Stimulated activated CD8-positive, alpha-beta memory T cell treated with anti-CD3 and anti-CD28 coated beads, Interleukin-7, amount 100 ng/mL, for 1 hour (primary cell): ENCODE measurements at regions not wholly inside any gene's neighbourhood (a gene's known extent, or its start where the extent isn't known, plus 50 kb on each side); places are given as distances from the start of the nearest gene placed in this dataset.
A peak's percentile ranks its signal among the peaks of the same experiment; 100 is the strongest.

Experiments
- DNase-seq, 2 donors: peaks; one replicate each; pipeline ENCODE4 v3.0.0-alpha.2; 2020; ENCODE audit warnings: low read depth in 2 of 2

DNA sequence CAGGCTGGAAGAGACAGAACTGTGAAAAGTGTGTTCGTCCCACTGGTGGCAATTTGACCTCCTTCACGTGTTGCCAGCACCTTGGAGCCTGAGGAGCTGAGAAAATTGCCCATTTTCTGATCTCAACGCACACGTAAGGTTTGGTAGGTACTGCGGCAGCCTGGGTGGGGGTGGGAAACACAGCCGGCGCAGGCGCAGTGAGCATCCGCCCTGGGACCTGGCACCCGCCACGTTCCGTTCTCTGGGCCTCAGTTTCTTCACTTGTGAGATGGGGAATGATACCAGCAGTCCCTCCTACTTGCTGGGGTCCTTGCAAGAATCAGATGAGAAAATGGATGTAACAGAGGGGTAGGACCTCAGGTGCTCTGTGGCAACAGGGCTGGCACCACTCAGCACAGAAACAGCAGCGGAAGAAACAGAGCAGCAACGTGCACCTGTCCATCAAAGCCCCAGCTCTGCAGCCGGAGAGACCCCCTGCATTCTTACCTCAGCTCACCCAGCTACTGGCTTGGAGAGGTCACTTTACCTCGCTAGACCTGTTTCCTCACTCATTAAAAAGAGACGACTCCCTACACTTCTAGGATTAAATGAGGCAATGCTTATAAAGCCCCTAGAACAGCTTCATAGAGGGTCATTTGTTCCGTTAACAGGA lies 458.0 kb upstream of the ID2 start:
- no peak for DNase-seq

DNA sequence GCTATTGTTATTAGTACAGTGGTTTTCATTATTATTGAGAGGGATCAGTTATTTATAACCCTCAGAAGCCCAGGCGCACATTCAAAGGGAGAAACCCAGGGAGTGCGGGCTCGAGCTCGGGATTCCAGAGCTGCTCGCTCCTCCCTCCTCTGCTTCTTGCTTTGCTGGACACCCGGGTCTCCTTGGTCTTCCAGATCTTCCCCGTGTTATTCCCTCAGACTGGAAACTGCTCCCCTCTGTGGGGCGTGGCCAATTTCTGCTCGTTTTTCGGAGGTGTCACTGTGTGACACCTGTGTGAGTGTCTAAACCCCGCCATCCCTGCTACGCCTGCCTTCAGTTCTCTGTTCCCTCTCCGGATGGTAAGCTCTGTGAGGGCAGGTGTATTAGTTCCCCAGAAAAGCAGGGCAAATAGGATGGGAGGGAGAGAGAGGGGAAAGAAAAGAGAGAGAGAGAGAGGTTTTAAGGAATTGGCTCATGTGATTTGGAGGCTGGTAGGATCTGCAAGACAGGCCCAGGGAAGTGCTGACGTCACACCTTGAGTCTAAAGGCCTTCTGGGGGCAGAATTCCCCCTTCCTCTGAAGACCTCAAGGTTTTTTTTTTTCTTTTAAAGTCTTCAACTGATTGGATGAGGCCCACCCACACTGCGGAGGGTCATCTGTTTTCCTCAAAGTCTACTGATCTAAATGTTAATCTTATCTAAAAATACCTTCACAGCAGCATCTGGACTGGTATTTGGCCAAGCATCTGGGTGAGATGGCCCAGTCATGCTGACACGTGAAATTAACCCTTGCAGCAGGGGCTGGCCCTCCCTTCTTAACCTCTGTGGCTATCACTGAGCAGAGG lies 457.3 kb upstream of the ID2 start:
- no peak for DNase-seq

DNA sequence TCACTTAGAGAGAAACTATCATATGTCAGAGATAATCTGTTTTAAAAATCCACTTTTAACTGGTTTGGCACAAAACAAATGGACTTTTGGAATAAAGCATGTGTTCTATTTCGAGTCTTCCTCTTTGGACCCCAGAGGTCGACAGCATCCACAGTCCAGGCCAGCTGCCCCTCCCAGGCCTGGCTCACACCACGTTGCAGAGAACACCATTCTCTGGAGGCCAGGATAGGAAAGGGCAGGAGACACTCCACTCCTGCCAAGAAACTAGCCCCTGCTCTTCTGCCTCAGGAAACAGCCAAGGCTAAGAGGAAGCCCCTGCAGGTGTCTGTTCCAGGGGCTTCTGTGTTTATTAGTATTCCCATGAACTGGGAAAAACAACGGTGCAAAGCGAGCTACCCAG lies 456.6 kb upstream of the ID2 start:
- DNase-seq = no peak

DNA sequence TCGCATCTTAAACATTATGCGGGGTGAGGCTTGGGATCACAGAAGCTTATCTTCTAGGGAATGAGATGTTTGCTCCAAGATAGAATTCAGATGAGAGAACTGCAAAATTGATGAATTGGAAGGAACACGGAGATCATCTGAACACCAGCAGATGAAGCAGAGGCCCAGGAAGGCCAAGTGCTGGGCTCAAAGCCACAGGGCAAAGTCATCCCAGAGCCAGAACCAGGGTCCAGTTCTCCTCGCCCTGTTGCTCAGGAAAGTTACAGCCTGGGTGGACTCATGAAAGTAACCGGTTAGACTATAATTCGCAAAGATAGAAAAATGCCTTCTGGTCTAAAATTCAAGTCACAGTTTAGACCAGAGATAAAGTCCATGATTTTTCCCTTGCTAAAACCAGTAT lies 456.1 kb upstream of the ID2 start:
- DNase-seq = no peak

DNA sequence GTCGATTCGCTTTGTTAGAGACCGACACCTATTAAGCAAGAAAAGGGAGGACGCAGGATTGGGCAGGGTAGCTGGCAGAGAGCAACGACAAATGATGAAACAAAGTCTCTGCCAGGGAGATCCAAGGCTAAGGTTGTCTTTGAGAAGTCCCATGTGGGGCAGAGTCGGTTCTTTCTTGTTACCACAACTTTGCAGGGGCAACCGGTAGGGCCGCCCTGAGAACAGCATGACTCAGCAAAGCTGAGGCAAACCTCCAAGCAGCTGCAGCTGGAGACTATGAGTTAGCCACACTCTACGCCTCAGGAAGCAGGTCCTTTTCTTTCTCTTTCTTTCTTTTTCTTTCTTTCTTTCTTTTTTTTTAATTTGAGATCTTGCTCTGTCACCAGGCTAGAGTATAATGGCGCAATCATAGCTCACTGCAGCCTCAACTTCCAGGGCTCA lies 452.3 kb upstream of the ID2 start:
- DNase-seq = peak; percentile 18 to 20

DNA sequence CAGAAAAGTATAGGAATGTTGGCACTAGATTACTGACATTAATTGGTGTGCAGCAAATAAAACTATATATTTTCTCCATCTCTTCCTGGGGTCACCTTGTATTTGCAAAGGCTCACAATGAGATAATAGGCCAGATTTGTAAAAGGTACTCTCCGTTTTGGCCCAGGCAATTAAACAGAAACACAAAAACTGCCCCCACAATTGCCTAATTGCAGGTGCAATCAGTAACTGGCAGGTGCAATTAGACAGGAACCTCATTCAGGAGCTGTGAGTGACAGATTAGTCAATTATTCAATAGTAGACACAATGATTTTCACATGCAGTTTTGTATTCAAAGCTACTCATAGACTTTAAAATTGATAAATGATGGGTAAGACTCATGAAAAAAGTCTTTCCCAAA lies 451.4 kb upstream of the ID2 start:
- DNase-seq = no peak

DNA sequence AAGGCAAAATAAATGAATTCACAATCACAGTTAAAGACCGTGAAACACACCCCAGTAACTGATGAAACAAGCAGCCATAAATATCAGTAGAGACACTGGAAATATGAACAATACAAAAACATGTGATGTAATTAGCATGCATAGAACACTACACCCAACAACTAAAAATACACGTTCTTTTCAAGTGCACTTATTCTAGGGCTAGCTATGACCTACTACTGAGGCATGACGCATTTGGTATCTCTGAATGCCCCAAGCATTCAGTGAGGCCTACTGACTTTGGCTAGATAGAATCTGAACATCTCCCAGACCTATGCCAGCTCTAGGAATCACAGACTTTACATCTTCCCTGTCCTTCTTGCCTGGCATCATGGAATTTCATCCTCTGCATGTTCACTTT lies 450.0 kb upstream of the ID2 start:
- no peak for DNase-seq

DNA sequence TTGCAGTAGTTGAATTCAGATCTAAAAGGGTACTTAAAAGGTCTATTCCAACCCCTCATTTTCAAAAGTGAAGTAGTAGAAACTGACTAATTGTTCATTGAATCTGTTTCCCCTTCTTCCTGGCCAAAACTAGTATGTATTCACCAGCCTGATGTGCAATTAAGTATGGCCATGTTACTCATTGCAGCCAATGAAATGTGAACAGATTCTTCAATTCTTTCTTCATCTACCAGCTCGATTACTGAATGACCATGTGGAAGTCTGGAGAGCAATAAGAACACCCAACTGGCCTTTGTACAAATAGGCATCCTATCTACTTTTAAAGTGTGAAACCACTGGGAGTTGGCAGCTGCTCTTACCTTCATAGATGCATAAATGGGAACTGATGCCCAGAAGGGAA lies 449.0 kb upstream of the ID2 start:
- DNase-seq = no peak

DNA sequence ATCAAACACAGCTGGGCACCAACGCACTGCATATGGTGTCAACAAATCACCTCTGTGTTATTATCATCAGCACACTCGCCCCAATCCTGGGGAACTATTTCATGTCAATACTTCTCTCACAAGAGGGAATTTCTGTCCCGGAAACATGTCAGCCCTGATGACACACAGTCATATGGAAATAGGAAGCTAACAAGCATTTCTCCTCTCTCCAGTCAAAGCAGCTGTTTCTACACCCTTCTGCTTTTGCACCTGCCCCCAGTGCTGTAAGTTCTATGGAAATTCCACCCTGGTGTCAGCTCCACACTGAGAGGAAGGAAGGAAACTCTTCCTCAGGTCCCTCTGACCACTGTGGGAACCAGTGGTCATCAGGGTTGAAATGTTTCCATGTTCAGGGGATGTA lies 447.6 kb upstream of the ID2 start:
- DNase-seq = no peak

DNA sequence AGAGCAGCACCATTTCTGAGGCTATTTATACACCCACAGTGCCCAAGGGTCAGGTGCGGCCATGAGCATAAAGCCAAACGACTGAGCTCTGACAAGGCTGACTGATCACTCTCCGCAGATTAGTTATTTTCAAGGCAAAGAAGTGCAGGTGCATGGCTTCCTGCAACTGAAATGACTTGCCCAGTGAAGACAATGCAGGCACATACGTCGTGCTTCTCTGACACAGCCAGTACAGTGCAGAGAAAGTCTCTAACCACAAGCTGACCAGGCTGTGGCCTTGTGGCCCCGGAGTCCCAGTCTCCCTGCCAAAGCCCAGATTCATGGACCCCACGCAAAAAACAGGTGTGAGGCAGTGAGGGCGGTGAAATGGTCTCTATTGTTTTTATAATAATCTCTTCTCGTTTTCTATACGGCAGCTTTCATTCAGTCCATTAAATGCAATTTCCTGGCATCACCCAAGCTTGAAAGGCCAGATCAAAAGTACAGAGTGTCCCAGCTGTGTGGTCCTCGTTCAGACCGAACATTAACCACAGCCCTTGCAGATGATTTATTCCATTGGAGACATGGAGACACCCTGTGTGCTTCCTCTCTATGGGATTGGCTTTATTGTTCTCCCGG lies 447.0 kb upstream of the ID2 start:
- no peak for DNase-seq

DNA sequence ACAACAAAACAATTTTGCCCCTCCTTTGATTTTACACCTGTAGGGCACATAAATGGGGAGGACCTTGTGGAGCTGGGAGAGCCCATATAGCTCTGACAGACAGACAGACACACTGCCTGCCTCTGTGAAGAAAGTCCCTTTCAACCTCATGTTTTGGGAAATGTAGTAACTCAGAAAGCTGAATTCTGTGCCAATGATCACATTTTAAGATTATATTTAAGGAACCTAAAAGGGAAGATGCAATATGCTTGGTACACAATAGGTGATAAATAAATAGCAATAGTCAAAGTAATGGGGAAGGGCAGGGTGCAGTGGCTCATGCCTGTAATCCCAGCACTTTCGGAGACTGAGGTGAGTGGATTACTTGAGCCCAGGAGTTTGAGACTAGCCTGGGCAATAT lies 446.4 kb upstream of the ID2 start:
- DNase-seq = no peak

DNA sequence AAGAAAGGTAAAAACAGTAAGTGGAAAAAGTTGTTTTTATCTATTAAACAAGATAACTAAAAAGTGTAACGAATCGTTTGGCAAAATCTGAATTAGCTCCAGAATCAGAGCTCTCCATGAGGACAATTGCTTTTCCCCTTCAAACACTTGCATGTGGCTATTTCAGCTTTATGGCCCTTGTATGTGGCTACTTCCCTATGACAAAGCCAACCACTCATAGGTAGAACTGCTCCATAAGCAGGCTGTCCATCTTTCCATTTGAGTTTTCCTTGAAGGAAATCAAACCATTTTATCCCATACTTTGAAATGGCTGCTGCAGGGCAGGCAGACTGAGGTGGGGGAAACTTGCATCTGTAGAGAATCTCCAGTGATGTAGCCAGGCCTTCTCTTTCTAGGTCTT lies 445.5 kb upstream of the ID2 start:
- no peak for DNase-seq

DNA sequence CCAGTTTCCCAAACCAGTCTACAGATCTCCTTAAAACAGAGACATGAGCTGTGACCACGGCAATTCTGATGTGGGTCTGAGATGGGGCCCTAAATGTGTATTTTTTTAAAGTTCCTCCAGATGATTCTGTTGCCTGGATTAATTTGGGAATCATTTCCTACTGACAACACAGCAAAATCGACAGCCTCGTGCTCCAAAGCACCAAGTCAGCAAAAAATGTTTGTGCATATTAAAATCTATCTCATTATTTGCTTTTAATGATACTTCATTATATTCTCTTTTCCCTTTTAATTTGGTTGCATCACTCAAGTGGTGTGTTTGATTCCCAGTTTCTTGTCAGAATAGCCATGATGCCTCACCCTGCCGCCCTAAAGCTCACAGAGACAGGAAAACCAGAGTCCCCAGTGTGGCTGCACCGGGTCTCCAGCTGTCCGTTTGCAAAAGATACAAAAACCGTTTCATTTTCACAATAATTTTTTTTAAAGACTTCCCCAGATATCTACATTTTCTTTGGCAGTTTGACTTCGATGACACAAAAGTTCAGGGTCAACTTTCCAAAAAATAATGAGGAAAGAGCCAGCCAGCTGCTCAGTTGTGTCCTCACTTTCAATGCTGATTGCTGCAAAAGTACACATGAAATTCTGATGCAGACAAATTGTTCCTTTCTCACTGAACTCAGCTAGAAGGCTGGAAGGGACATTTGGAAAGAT lies 443.2 kb upstream of the ID2 start:
- no peak for DNase-seq

DNA sequence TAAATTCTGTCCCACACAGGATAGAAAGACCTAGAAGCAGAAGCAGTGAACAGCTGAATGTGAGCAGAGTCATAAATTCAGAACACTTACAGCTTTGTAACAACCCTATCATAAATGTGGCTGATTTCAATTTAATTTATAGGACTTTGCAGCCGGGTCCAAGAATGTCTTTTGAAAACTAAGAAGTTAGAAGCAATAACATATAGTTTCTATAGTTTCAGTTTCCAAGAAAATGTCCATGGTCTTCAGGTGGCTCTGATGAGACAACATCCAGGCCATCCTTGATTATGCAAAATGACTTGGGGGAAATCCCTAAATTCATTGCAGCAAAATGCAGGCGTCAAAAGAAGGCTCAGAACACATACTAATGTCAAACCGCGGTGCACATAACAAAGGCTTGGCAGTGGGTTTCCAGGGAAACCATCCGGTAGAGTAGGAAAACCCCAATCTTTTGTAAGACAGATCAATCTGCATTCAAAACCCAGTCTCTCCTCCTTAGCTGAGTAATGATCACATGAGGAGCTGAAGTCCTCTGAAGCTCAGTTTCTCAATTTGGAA lies 442.2 kb upstream of the ID2 start:
- no peak for DNase-seq

DNA sequence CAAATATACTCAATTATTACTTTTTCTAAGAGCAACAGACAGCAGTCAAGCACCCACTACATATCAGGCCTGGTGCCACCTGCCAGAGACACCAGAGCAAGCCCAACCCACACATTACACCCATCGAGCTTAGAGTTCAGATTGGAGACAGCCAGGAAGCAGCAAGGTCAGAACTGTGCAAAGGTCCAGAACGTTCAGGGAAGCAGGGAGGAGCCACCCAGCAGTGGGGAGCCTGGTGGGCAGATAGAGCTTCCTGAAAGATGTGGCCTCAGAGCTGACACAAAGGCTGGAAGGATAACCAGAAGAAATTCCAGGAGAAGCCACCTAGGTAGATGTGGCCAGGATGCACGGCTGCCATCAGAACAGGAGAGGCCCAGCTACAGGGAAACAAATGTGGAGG lies 440.5 kb upstream of the ID2 start:
- DNase-seq = no peak

DNA sequence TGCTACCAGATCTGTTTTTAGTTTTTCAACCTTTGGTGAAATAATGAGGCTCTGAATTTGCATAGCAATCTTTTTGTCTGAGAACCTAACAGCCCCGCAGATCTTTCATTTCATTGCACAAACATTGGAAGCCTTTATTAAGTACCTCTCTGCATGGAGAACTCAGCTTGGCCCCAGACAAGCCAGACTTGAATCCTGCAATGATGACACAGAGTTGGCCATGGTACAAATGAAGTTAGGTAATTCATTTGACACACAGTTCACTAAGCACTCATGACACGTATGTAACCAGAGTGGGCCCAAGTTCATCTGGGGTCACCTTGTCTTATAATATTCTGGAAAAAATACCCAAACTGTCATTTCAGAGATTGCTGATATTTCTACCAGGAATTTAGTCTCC lies 439.1 kb upstream of the ID2 start:
- no peak for DNase-seq

DNA sequence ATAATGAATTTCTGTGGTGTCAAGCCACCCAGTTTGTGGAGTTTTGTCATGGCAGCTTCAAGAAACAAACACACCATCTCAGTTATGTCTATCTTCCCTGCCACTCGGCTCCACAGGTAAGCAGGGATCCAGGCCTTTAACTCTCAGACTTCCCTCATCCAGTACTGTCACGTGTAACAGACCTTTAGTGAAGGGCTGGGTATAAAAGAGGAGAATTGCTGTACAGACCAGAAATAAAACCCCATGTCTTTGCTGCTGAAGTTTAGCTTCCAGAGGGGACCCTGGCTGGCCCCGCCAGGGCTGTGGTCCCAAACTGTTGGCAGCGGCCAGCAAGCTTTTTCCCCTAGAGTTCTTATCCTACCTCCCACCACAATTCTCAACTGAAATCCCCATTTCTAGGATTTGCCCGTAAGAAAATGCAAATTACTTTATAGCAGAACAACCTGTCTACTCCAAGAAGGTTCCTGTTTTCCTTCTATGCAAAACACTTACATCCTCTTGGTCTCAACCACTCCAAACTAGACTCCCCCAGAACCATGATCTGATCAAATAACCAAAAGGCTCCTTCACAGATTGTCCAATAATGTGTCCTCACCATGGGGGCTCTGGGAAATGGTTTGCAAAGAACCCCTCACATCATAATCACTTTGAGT lies 438.0 kb upstream of the ID2 start:
- DNase-seq = no peak

DNA sequence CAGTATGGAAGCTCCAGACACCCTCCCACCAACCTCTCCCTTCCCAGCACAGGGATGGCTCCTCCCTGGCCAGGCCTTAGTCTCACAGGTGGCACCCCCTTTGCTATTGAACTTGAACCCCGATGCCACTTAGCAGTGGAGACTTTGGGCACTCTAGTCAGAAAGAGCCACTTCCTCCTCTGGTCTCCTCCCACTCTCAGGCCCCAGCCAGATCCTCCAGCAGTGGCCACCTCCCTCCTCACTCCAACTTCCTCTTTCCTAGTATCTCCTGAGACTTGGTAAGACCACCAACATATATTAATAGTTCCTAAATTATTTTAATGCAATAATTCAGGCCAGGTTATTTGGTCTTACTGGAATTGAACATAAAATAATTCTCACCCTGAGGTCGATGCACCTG lies 437.2 kb upstream of the ID2 start:
- DNase-seq = no peak

DNA sequence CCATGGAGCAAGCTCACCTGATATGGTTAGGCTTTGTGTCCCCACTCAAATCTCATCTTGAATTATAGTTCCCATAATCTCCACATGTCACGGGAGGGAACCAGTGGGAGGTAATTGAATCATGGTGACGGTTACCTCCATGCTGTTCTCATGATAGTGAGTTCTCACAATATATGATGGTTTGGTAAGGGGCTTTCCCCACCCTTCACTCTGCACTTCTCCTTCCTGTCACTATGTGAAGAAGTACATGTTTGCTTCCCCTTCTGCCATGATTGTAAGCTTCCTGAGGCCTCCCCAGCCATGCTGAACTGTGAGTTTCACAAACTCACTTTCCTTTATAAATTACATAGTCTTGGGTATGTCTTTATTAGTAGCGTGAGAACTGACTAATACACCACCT lies 435.7 kb upstream of the ID2 start:
- no peak for DNase-seq

DNA sequence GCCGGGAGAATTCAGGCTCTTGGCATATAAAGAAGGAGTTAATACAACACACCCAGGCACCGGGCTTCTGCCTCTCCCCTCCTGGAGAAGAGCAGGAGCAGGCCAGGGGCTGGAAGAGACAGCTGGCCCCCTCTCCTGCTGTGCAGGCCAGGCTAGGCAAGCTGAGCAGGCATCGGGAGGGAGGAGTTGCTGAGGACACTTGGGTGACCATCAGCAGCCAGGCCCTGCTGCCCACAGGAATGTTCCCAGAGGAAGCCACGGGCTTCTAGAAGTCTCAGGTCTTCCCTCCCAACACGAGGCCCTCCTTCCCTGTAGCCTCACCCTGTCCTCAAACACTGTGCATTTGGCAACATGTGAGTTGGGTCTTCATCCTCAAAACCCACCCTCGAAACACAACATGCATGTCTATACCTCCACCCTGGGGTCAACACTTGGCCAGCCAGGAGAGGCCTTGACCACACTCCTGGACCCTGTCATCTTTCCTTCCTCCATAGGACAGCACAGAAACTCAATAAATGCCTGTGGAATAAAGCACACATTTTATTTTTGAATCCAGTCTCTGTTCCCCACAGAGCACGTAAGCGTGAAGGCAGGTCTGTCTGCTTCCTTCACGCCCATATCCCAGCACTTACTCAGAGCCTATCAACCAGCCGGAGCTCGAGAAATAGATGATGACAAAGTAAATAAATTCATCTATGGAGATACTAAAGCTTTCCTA lies 433.8 kb upstream of the ID2 start:
- no peak for DNase-seq

DNA sequence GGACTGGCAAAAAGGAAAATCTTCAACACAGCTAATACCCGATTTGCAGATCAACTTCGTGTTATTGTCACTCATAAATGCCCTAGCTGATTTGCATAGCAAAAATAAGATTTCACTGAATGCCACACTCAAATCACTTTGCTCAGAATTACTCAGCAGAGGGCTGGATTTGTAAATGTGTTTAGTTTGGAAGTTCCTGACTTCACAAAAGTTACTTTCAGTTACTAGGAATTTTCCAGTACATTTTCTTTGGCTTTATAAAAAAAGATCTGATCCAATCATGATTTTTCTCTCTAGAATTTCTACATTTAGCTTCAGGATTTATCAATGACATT lies 433.3 kb upstream of the ID2 start:
- DNase-seq = no peak
